Activated CD8-positive, alpha-beta T cell treated with anti-CD3 and anti-CD28 coated beads, Interleukin-2, amount 10 ng/mL, durations not matched to agents 7 days and 5 days (primary cell): ENCODE measurements at regions not wholly inside any gene's neighbourhood (a gene's known extent, or its start where the extent isn't known, plus 50 kb on each side); places are given as distances from the start of the nearest gene placed in this dataset.

Experiments
- ATAC-seq: fragments of 150-1000 bp; cut with Tn5 transposase; one replicate; pipeline ENCODE4 v1.10.0; 2021; ENCODE audit warnings: moderate library complexity
- CTCF ChIA-PET: fragments of 350-600 bp; sonication (Branson Sonifier 250); formaldehyde crosslinking; loops from one replicate; lab custom pipeline; 2021; ENCODE audit warnings: antibody characterized with exemption; lab: Charles Lee
- POLR2A ChIA-PET: fragments of 350-600 bp; sonication (Branson Sonifier 250); formaldehyde crosslinking; loops from one replicate; lab custom pipeline; 2021; ENCODE audit warnings: antibody characterized with exemption; lab: Charles Lee
- DNase-seq: peaks from one replicate; pipeline ENCODE4 v3.0.0-alpha.2; 2020
- H3K27ac Mint-ChIP-seq: one replicate; pipeline ENCODE4 v1.8.0; 2021; ENCODE audit warnings: mild to moderate bottlenecking, mixed read lengths
- H3K27me3 Mint-ChIP-seq: one replicate; pipeline ENCODE4 v1.8.0; 2021; ENCODE audit warnings: low read depth, mixed read lengths
- H3K36me3 Mint-ChIP-seq: one replicate; pipeline ENCODE4 v1.8.0; 2021; ENCODE audit warnings: low read depth, mixed read lengths
- H3K4me1 Mint-ChIP-seq: one replicate; pipeline ENCODE4 v1.8.0; 2021; ENCODE audit warnings: low read depth, mixed read lengths
- H3K4me3 Mint-ChIP-seq: one replicate; pipeline ENCODE4 v1.8.0; 2021; ENCODE audit warnings: mild to moderate bottlenecking, mixed read lengths
- H3K9me3 Mint-ChIP-seq: one replicate; pipeline ENCODE4 v1.8.0; 2022; ENCODE audit warnings: mixed read lengths; ENCODE audit not compliant: insufficient read depth

GRCh38 chr6:126419901-126420300, 80.0 kb downstream of the CENPW start:
- Mint-ChIP-seq H3K27me3 (no peaks in the 10 kb centered on the region), H3K36me3 (no peaks in the 10 kb centered on the region), H3K4me3 (no peak overlapping the region), H3K9me3 (no peaks in the 10 kb centered on the region), H3K4me1 (no peaks in the 10 kb centered on the region), H3K27ac (no peak overlapping the region)
- DNase-seq = no peak
- ChIA-PET CTCF (no interaction called here), POLR2A (no interaction called here)
- no peak for ATAC-seq

GRCh38 chr6:126422912-126423311, 83.0 kb downstream of the CENPW start:
- Mint-ChIP-seq H3K36me3 (no peaks in the 10 kb centered on the region), H3K4me1 (no peaks in the 10 kb centered on the region), H3K4me3 (no peak overlapping the region), H3K27me3 (no peaks in the 10 kb centered on the region), H3K9me3 (no peaks in the 10 kb centered on the region), H3K27ac (no peak overlapping the region)
- DNase-seq (no peak), ATAC-seq (no peak)
- CTCF ChIA-PET = no interaction called here
- POLR2A ChIA-PET = no interaction called here

- no peak overlapping the region for H3K4me3 Mint-ChIP-seq
- H3K27ac Mint-ChIP-seq = no peak overlapping the region
- H3K4me1 Mint-ChIP-seq = no peaks in the 10 kb centered on the region
- H3K9me3 Mint-ChIP-seq = no peaks in the 10 kb centered on the region
- DNase-seq (no peak), ATAC-seq (no peak)
- POLR2A ChIA-PET = no interaction called here
- H3K36me3 Mint-ChIP-seq = no peaks in the 10 kb centered on the region
- CTCF ChIA-PET = no interaction called here
- H3K27me3 Mint-ChIP-seq = no peaks in the 10 kb centered on the region
Measured at GRCh38 chr6:126427713-126428112, 87.8 kb downstream of the CENPW start.

- ChIA-PET CTCF (no interaction called here), POLR2A (no interaction called here)
- Mint-ChIP-seq H3K4me3 (no peak overlapping the region), H3K9me3 (no peaks in the 10 kb centered on the region), H3K27ac (no peak overlapping the region), H3K4me1 (no peaks in the 10 kb centered on the region), H3K27me3 (no peaks in the 10 kb centered on the region), H3K36me3 (no peaks in the 10 kb centered on the region)
- DNase-seq (no peak), ATAC-seq (no peak)
Measured at GRCh38 chr6:126429866-126430265, 90.0 kb downstream of the CENPW start.

GRCh38 chr6:126432564-126432963, 92.6 kb downstream of the CENPW start:
- ATAC-seq (no peak), DNase-seq (no peak)
- no peaks in the 10 kb centered on the region for H3K27me3 Mint-ChIP-seq
- no peaks in the 10 kb centered on the region for H3K9me3 Mint-ChIP-seq
- H3K4me1 Mint-ChIP-seq = no peaks in the 10 kb centered on the region
- CTCF ChIA-PET = no interaction called here
- no peaks in the 10 kb centered on the region for H3K36me3 Mint-ChIP-seq
- no peak overlapping the region for H3K4me3 Mint-ChIP-seq
- POLR2A ChIA-PET = no interaction called here
- H3K27ac Mint-ChIP-seq = no peak overlapping the region

GRCh38 chr6:126433927-126434326, 94.0 kb downstream of the CENPW start:
- no peak overlapping the region for H3K27ac Mint-ChIP-seq
- CTCF ChIA-PET = no interaction called here
- no peaks in the 10 kb centered on the region for H3K9me3 Mint-ChIP-seq
- POLR2A ChIA-PET = no interaction called here
- no peaks in the 10 kb centered on the region for H3K36me3 Mint-ChIP-seq
- no peaks in the 10 kb centered on the region for H3K4me1 Mint-ChIP-seq
- no peak for DNase-seq
- no peak for ATAC-seq
- no peaks in the 10 kb centered on the region for H3K27me3 Mint-ChIP-seq
- H3K4me3 Mint-ChIP-seq = no peak overlapping the region

GRCh38 chr6:126437205-126437604, 97.3 kb downstream of the CENPW start:
- Mint-ChIP-seq H3K9me3 (no peaks in the 10 kb centered on the region), H3K4me1 (no peaks in the 10 kb centered on the region), H3K27ac (no peak overlapping the region), H3K4me3 (no peak overlapping the region), H3K36me3 (no peaks in the 10 kb centered on the region), H3K27me3 (no peaks in the 10 kb centered on the region)
- ChIA-PET POLR2A (no interaction called here), CTCF (no interaction called here)
- DNase-seq (no peak), ATAC-seq (no peak)

GRCh38 chr6:126439040-126439439, 99.1 kb downstream of the CENPW start:
- no peaks in the 10 kb centered on the region for H3K36me3 Mint-ChIP-seq
- ATAC-seq = no peak
- no peaks in the 10 kb centered on the region for H3K9me3 Mint-ChIP-seq
- H3K4me1 Mint-ChIP-seq = no peaks in the 10 kb centered on the region
- ChIA-PET CTCF (no interaction called here), POLR2A (no interaction called here)
- no peak for DNase-seq
- no peak overlapping the region for H3K27ac Mint-ChIP-seq
- H3K27me3 Mint-ChIP-seq = no peaks in the 10 kb centered on the region
- H3K4me3 Mint-ChIP-seq = no peak overlapping the region

- no peak for ATAC-seq
- Mint-ChIP-seq H3K4me1 (no peaks in the 10 kb centered on the region), H3K9me3 (no peaks in the 10 kb centered on the region), H3K4me3 (no peak overlapping the region), H3K36me3 (no peaks in the 10 kb centered on the region), H3K27ac (no peak overlapping the region), H3K27me3 (no peaks in the 10 kb centered on the region)
- ChIA-PET CTCF (no interaction called here), POLR2A (no interaction called here)
- DNase-seq = no peak
Measured at GRCh38 chr6:126440923-126441322, 101.0 kb downstream of the CENPW start.

GRCh38 chr6:126444659-126445273, 104.9 kb downstream of the CENPW start:
- H3K27ac Mint-ChIP-seq = no peak overlapping the region
- no peak overlapping the region for H3K4me3 Mint-ChIP-seq
- ChIA-PET CTCF (no interaction called here), POLR2A (no interaction called here)
- no peak for DNase-seq
- no peaks in the 10 kb centered on the region for H3K36me3 Mint-ChIP-seq
- no peak for ATAC-seq
- no peaks in the 10 kb centered on the region for H3K4me1 Mint-ChIP-seq
- H3K9me3 Mint-ChIP-seq = no peaks in the 10 kb centered on the region
- no peaks in the 10 kb centered on the region for H3K27me3 Mint-ChIP-seq

GRCh38 chr6:126446248-126446647, 106.3 kb downstream of the CENPW start:
- ChIA-PET CTCF (no interaction called here), POLR2A (no interaction called here)
- Mint-ChIP-seq H3K27ac (no peak overlapping the region), H3K36me3 (no peaks in the 10 kb centered on the region), H3K9me3 (no peaks in the 10 kb centered on the region), H3K4me1 (no peaks in the 10 kb centered on the region), H3K4me3 (no peak overlapping the region), H3K27me3 (no peaks in the 10 kb centered on the region)
- ATAC-seq = no peak
- DNase-seq = no peak

- ATAC-seq = no peak
- Mint-ChIP-seq H3K9me3 (no peaks in the 10 kb centered on the region), H3K36me3 (no peaks in the 10 kb centered on the region), H3K27ac (no peak overlapping the region), H3K4me1 (no peaks in the 10 kb centered on the region), H3K4me3 (no peak overlapping the region), H3K27me3 (no peaks in the 10 kb centered on the region)
- DNase-seq = no peak
- ChIA-PET CTCF (no interaction called here), POLR2A (no interaction called here)
Measured at GRCh38 chr6:126447367-126447766, 107.5 kb downstream of the CENPW start.

GRCh38 chr6:126461045-126461444, 121.1 kb downstream of the CENPW start:
- no peak for ATAC-seq
- no peaks in the 10 kb centered on the region for H3K27me3 Mint-ChIP-seq
- no peak overlapping the region for H3K4me3 Mint-ChIP-seq
- H3K9me3 Mint-ChIP-seq = no peaks in the 10 kb centered on the region
- H3K36me3 Mint-ChIP-seq = no peaks in the 10 kb centered on the region
- CTCF ChIA-PET = no interaction called here
- H3K27ac Mint-ChIP-seq = no peak overlapping the region
- DNase-seq = no peak
- POLR2A ChIA-PET = no interaction called here
- no peaks in the 10 kb centered on the region for H3K4me1 Mint-ChIP-seq
